Activated effector memory CD4-positive, alpha-beta T cell treated with anti-CD3 and anti-CD28 coated beads, Interleukin-2, amount 50 U/mL, for 16 hours (primary cell): ENCODE measurements at regions not wholly inside any gene's neighbourhood (a gene's known extent, or its start where the extent isn't known, plus 50 kb on each side); places are given as distances from the start of the nearest gene placed in this dataset.

Experiments used
- DNase-seq: peaks from one replicate; pipeline ENCODE4 v3.0.0-alpha.2; 2020

GRCh38 chr1:222912730-222913129 lies 97.9 kb downstream of the DISP1 start:
- no peak for DNase-seq

DNA sequence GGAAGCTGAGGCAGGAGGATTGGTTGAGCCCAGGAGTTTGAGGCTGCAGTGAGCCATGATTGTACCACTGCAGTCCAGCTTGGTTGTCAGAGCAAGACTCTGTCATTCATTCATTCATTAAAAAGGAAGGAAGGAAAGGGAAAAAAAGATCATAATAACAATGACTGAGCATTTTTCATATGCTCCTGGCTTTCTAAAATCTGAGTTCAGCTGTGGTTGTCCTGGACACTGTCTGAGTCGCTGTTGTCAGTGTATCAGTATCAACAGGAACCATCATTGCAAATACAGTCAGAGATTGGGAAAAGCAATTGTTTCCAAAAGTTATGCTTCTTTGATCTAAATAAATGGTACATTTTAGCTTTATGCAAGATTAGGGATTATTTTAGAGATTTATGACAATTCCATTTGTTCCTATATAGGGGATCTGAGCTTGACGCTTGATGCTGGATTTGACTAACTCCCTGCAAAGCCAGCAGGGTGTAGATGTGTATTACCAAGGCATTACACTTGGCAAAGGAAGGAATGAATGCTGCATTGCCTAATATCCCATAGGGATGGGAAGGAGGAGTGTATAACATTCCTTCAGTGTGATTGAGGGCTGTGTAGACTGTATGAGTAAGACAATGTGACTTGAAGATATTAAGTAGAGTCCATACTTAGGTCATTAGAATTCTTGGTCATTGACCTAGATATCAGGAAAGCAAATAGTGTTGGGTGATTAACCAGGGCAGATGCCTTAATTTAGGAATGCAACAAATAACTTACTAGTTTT lies 100.2 kb downstream of the DISP1 start:
- DNase-seq = no peak

DNA sequence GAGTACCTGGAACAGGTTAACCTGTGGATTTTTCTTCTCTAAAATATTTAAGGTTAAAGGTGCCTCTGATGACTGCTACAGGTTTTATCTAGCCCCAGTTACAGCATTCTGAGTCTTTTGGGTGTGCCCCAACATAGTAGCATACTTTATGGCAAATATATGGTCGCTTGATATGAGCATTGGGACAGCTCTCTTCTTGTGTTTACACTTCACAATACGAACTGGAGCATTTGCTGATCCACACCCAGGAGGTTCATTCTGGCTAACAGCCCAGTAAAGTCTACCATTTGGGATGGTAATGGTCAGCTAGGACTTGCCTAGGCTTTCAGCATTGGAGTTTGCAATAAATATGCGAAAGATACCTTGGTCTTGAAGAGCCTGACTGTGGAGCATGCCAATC lies 101.3 kb downstream of the DISP1 start:
- DNase-seq = no peak

DNA sequence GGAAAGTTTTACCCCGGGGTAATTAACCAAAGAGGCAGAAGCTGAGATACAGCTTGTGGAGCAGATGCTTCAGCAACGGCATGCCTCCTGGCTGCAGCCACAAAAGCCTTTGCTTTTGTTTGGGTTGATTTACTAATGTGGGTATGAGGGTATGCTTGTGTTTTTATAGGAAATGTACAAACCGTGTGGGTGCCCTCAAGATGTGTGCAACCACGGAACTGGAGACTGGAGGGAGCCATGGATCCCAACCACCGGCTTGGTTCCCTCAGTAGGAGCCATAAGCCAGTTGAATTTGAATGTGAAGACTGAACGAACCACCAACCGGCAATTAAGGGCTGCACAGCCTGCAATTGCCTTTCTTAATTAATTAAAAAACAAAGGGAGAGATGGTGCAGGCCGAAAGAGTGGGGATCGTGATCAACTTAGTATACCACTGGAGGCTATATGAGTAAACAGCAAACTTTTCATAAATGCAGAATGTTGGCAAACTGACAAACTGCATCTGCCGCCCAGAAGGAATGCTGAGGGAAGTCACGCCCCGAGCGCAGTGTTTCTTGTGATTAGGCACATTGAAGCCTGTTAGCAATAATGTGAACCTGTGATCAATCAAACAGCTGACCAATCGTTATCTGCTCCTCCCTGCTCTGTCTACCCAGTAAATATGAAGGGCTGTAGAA lies 104.1 kb downstream of the DISP1 start:
- DNase-seq = no peak

DNA sequence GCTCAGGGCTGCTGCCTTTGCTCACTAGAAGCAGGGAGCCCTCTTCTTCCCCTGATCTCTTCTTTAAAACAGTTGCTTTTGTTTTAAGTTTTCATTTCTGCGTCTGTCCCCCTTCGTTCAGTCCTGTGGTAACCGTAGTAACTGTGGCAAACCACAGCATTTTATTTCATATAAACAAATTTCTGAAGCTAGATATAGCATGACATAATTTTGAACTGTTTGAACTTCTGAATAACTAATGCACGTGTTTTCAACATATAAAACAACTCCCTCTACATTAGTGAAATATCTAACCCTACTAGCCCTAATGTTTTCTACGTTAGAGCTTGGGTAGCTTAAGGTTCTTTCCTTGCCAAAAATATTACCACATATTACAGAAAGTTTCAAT lies 104.6 kb downstream of the DISP1 start:
- DNase-seq = no peak

DNA sequence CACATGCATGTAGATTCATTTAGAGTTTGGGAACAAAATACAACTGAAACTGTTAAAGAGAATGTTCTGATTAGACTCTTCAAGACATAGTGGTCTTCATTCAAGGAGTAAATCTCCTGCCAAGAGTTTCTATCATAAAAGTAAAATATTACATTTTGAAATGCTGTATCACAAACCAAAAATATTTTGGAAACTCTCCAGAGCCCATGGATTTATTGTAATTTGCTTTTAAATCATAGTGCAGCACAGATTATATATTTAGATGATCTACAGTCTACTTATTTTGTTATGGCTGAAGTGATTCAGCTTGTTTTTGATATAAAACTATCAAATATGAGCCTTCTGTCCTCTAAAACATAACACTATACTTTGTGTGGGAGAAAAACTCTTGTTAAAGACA lies 105.3 kb downstream of the DISP1 start:
- DNase-seq = no peak

GRCh38 chr1:222921945-222922344 lies 107.1 kb downstream of the DISP1 start:
- DNase-seq = no peak

DNA sequence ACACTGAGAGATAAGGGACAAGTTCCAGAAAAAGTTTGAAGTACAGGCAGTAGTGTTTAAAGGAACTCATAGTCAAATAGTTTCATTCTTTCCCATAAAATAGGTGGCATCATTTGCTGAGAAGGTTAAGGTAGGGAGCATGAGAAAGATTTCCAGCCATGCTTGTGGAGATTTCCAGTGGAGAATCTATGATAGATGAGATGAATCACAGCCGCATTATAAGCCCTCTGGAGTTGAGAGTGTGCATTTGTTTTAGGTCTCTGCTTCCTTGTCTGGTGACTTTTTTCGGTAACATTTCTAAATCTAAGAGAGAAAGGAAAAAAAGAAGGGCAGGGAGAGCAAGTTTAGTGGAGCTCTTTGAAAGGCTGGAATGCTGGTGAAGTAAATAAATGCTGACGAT lies 108.7 kb downstream of the DISP1 start:
- no peak for DNase-seq

GRCh38 chr1:222924136-222924706 lies 109.4 kb downstream of the DISP1 start:
- DNase-seq = no peak

GRCh38 chr1:222926566-222926965 lies 111.7 kb downstream of the DISP1 start:
- DNase-seq = no peak

DNA sequence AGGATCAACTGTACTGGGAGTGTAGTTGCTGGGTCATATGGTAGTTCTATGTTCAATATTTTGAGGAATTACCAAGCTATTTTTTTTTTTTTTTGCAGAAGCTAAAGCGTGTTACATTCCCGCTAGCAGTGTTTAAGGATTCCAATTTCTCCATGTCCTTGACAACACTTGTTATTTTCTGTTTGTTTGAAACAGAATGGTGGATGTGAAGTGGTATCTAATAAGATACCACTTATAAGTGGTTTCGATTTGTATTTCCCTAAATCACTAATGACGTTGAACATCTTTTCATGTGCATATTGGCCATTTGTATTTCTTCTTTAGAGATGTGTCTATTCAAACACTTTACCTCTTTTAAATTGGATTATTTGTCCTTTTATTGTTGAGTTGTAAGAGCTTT lies 112.2 kb downstream of the DISP1 start:
- DNase-seq = no peak

- no peak for DNase-seq
Measured at GRCh38 chr1:222928212-222928611, 113.4 kb downstream of the DISP1 start.

DNA sequence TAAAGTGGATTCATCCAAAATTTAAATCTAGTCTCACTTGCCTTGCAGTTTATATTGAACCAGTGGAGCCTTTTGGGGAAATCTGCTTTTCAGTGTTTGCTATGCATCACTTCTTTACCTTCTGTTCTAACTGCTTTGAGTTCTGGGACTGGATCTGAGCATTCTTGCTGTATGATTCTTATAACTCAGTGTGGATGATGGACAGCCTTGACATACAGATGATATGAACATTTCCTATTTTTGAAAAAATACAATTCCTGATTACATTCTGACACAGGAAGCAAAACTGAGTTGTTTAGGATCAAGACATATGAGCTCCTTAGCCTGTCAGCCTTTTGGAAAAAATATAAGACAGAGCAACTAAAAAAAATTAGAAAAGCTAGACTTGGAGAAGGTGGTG lies 115.2 kb downstream of the DISP1 start:
- DNase-seq = no peak

GRCh38 chr1:222931023-222931422 lies 116.2 kb downstream of the DISP1 start:
- no peak for DNase-seq

DNA sequence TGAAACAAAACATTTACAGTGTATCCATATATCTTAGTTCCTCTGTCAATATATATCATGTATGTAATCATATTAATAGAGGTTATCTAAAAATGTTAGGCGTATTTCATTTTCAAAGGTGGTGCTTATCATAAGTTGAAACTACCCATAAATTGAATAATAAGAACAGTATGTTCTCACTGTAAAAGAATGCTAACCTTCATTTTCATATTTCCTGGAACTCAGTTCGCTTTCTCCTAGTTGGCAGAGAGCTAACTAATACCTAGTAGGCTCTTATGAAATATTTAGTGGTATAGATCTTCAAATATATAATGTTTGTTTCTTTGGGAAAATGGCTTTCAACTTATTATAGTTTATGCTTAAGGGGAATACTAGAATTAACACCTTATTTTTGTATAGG lies 118.4 kb downstream of the DISP1 start:
- DNase-seq = no peak

DNA sequence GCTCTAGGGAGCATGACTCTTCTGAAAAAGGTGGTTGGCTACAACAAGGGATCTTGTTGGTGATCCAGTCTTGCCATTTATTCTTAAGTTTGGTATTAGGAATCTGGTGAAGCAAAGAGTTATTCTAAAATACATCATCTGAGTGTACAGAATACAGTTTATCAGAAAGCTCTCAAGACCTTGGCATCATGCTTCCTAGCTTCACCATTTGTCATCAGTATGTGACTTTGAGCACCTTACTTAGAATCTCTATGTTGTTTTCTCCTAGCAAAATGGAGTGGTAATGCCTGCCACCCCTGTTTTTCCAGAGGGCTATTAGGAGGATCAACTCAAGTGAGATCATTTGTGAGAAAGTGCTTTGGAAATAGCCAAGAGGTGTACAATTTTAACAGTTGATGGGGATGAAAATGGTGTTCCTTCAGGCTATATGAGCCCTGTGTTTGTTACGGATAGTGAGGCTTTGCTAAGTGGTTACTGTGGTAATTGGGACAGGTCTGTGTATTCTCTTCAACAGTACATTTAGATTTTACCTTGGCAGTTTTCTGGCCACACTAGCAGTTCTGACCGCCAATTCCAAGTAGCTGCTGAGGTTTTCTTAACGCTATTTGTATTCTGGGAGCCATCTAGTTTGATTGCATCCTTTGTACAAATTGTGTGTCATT lies 120.5 kb downstream of the DISP1 start:
- DNase-seq = no peak

- no peak for DNase-seq
Measured at GRCh38 chr1:222936042-222936441, 121.2 kb downstream of the DISP1 start.

- no peak for DNase-seq
Measured at GRCh38 chr1:222938986-222939385, 124.1 kb downstream of the DISP1 start.

DNA sequence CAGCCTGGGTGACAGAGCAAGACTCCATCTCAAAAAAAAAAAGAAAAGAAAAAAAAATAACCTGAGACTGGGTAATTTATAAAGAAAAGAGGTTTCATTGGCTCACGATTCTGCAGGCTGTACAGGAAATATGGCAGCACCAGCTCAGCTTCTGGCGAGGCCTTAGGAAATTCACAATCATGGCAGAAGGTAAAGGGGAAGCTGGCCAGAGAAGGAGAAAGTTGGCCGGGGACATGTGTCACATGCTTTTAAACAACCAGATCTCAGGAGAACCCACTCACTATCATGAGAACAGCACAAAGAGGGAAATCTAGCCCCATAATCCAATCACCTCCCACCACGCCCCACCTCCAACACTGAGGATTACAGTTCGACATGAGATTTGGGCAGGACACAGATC lies 125.3 kb downstream of the DISP1 start:
- no peak for DNase-seq

GRCh38 chr1:222940906-222941305 lies 126.1 kb downstream of the DISP1 start:
- no peak for DNase-seq

DNA sequence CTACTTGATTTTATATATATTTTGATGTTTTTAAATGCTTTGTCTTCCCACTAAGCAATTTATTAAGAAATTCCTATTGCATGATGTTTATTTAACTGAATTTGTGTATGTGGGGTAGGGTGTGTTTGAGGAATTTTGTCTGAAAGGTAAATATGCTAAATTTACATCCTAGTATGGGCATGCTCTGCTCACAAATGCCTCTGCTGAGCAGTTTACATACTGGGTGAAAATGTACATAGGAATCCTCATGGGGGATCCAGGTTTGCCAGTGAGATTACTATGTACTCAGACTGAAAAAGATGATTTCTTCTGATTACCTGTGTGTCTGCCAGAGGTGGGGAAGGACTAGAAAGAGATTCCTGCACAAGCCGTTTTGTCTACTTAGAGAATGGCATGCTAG lies 126.6 kb downstream of the DISP1 start:
- DNase-seq = no peak

GRCh38 chr1:222946436-222946835 lies 131.6 kb downstream of the DISP1 start:
- no peak for DNase-seq

DNA sequence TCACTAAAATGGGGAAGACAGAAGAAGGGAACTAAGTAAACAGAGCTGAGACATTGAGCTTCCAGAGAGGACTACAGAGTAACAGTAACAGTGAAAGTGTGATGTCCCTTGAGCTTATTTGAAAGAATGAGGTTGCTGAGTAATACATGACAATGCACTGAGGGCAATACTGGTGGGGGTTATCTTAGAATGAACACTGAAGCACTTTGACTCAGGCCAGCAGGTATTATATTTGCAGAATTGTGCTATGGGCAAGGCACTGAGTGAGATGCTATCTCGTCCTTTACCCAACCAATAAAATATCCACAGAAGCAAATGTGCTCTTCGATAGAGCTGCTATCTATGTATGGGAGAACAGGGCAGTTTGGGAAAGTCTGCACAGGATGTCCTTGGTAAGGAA lies 133.2 kb downstream of the DISP1 start:
- no peak for DNase-seq

DNA sequence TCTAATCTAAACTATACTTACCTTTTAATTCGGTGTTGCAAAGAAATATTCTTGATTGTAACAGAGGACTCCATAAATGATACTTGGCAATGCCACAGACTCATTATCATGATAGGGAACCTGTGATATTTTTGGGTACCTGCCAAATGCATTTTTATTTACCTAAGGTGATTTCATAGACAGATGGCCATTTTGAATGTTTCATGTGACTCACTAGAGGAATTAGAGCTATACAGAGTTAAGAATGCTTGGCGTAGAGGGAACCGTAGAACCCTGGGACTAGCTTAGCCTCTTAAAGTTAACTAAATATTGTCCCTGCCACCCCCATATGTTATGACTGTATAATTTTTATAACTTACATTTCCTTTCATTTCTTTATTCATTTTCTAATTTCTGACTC lies 136.1 kb downstream of the DISP1 start:
- DNase-seq = no peak
